SK-N-SH (cell line): ENCODE measurements at regions not wholly inside any gene's neighbourhood (a gene's known extent, or its start where the extent isn't known, plus 50 kb on each side); places are given as distances from the start of the nearest gene placed in this dataset.
A peak's percentile ranks its signal among the peaks of the same experiment; 100 is the strongest.

Source experiments
- CTCF ChIA-PET: fragments of 300-600, 350-600 bp; formaldehyde crosslinking; extraction: SDS; loops from one replicate; lab custom pipeline; 2021; lab: Yijun Ruan, JAX
- POLR2A ChIA-PET: fragments of 350-600 bp; sonication (Branson Sonifier 250); formaldehyde crosslinking; extraction: SDS; loops from one replicate; lab custom pipeline; 2020; ENCODE audit warnings: antibody characterized with exemption, inconsistent platforms; lab: Yijun Ruan, JAX
- DNase-seq: peaks from one replicate; pipeline ENCODE4 v3.0.0; 2012
- H2AFZ ChIP-seq: fragments of 200-600 bp; sonication (generic); 2 replicates; pipeline ENCODE4 v1.8.1; 2016; ENCODE audit warnings: antibody characterized with exemption, mild to moderate bottlenecking, low read depth
- H3F3A ChIP-seq: fragments of 200-600 bp; sonication (generic); replicated peaks from 2 replicates; pipeline ENCODE3; 2016; ENCODE audit warnings: antibody characterized with exemption, mild to moderate bottlenecking; ENCODE audit not compliant: insufficient read depth
- H3K27ac ChIP-seq, 2 experiments: fragments of 200-500 bp in 1 of 2; fragments of 200-600 bp in 1 of 2; sonication (Bioruptor generic) in 1 of 2; sonication (generic), shearing (Covaris generic) in 1 of 2; 2 replicates each; pipeline versions ENCODE4 v1.5.1 to v1.6.1; 2014 to 2016; ENCODE audit warnings: low read depth in 2 of 2, inconsistent platforms in 1 of 2, low read length in 1 of 2, mild to moderate bottlenecking in 1 of 2, mixed read lengths in 1 of 2
- H3K27me3 ChIP-seq: fragments of 200-600 bp; sonication (generic), shearing (Covaris generic); 2 replicates; pipeline ENCODE4 v1.6.1; 2016; ENCODE audit warnings: mixed run types; ENCODE audit not compliant: insufficient read depth
- H3K36me3 ChIP-seq, 2 experiments: fragments of 200-500 bp in 1 of 2; fragments of 200-600 bp in 1 of 2; sonication (Bioruptor generic) in 1 of 2; sonication (generic) in 1 of 2; replicated peaks in 1 of 2; 2 replicates each; pipeline versions ENCODE3 to v1.5.1; 2014 to 2016; ENCODE audit warnings: low read length in 1 of 2, mild to moderate bottlenecking in 1 of 2; ENCODE audit not compliant: insufficient read depth in 2 of 2, control insufficient read depth in 1 of 2
- H3K4me1 ChIP-seq, 2 experiments: fragments of 200-500 bp in 1 of 2; fragments of 200-600 bp in 1 of 2; sonication (Bioruptor generic) in 1 of 2; sonication (generic), shearing (Covaris generic) in 1 of 2; 2 replicates each; pipeline versions ENCODE4 v1.5.1 to v1.6.1; 2014 to 2016; ENCODE audit warnings: low read depth in 1 of 2, low read length in 1 of 2, mixed run types in 1 of 2; ENCODE audit not compliant: insufficient read depth in 2 of 2, control insufficient read depth in 1 of 2
- H3K4me2 ChIP-seq: fragments of 200-600 bp; sonication (generic), shearing (Covaris generic); 2 replicates; pipeline ENCODE4 v1.6.1; 2017; ENCODE audit warnings: mixed run types
- H3K4me3 ChIP-seq, 2 experiments: fragments of 200-500 bp in 1 of 2; fragments of 200-600 bp in 1 of 2; sonication (Bioruptor generic) in 1 of 2; sonication (generic), shearing (Covaris generic) in 1 of 2; 2 replicates each; pipeline versions ENCODE4 v1.5.1 to v1.8.1; 2014 to 2016; ENCODE audit warnings: low read depth in 2 of 2, inconsistent platforms in 1 of 2, low read length in 1 of 2, mild to moderate bottlenecking in 1 of 2, mixed read lengths in 1 of 2, moderate library complexity in 1 of 2
- H3K79me2 ChIP-seq: fragments of 200-600 bp; sonication (generic); 2 replicates; pipeline ENCODE4 v1.8.1; 2017; ENCODE audit warnings: mild to moderate bottlenecking; ENCODE audit not compliant: insufficient read depth
- H3K9ac ChIP-seq: fragments of 200-600 bp; sonication (generic); 2 replicates; pipeline ENCODE4 v1.6.1; 2017; ENCODE audit warnings: mixed run types
- H3K9me2 ChIP-seq: fragments of 200-600 bp; sonication (generic); 2 replicates; pipeline ENCODE4 v1.6.1; 2017; ENCODE audit warnings: mixed run types
- H3K9me3 ChIP-seq: fragments of 200-600 bp; sonication (generic); 2 replicates; pipeline ENCODE4 v1.6.1; 2017; ENCODE audit warnings: mixed run types, mild to moderate bottlenecking, moderate library complexity
- H4K20me1 ChIP-seq: fragments of 200-600 bp; sonication (generic); 2 replicates; pipeline ENCODE4 v1.6.1; 2017; ENCODE audit warnings: mild to moderate bottlenecking, mixed run types; ENCODE audit not compliant: insufficient read depth
- CHD2 ChIP-seq: fragments of 150-350 bp; IDR thresholded peaks from 2 replicates; pipeline ENCODE4 v1.6.1; 2018; ENCODE audit warnings: low read length; ENCODE audit not compliant: partially characterized antibody
- EP300 ChIP-seq, 2 experiments: IDR thresholded peaks; 2 replicates each; pipeline versions ENCODE4 v1.4.0 to v1.6.1; 2012; ENCODE audit warnings: borderline replicate concordance in 1 of 2, low read depth in 1 of 2, low read length in 1 of 2
- EZH2phosphoT487 ChIP-seq: fragments of 200-600 bp; sonication (generic); IDR thresholded peaks from 2 replicates; pipeline ENCODE4 v1.6.1; 2017; ENCODE audit warnings: low read depth, mixed run types, mild to moderate bottlenecking, antibody characterized with exemption, moderate library complexity, borderline replicate concordance
- FOSL2 ChIP-seq: IDR thresholded peaks from 2 replicates; pipeline ENCODE4 v1.4.0; 2012; ENCODE audit warnings: low read depth, mild to moderate bottlenecking, moderate library complexity, borderline replicate concordance
- FOXJ3 ChIP-seq: sonication (generic); formaldehyde crosslinking; IDR thresholded peaks from 2 replicates; pipeline ENCODE4 v1.5.1; 2020; ENCODE audit warnings: mild to moderate bottlenecking, missing genetic modification reagents
- FOXM1 ChIP-seq: IDR thresholded peaks from 2 replicates; pipeline ENCODE4 v1.4.0; 2012; ENCODE audit warnings: low read depth, mild to moderate bottlenecking
- GABPA ChIP-seq: IDR thresholded peaks from 2 replicates; pipeline ENCODE4 v1.4.0; 2012; ENCODE audit warnings: low read depth, mild to moderate bottlenecking
- GATA2 ChIP-seq: sonication (generic); formaldehyde crosslinking; IDR thresholded peaks from 2 replicates; pipeline ENCODE4 v1.5.0; 2020; ENCODE audit warnings: mild to moderate bottlenecking, missing genetic modification reagents
- JUND ChIP-seq: IDR thresholded peaks from 2 replicates; pipeline ENCODE4 v1.4.0; 2012
- MEF2A ChIP-seq: IDR thresholded peaks from 2 replicates; pipeline ENCODE4 v1.4.0; 2012; ENCODE audit warnings: low read depth, borderline replicate concordance
- MXI1 ChIP-seq: IDR thresholded peaks from 2 replicates; pipeline ENCODE4 v1.6.1; 2012; ENCODE audit warnings: mild to moderate bottlenecking, low read depth, low read length, improper control_type of control experiment
- NRF1 ChIP-seq: IDR thresholded peaks from 2 replicates; pipeline ENCODE4 v1.6.1; 2012; ENCODE audit warnings: low read depth, mild to moderate bottlenecking, low read length
- POLR2AphosphoS5 ChIP-seq: IDR thresholded peaks from 2 replicates; pipeline ENCODE4 v1.6.1; 2012; ENCODE audit warnings: low read depth, low read length
- RAD21 ChIP-seq: IDR thresholded peaks from 2 replicates; pipeline ENCODE4 v1.6.1; 2012; ENCODE audit warnings: mild to moderate bottlenecking, low read length
- RCOR1 ChIP-seq: fragments of 150-350 bp; IDR thresholded peaks from 2 replicates; pipeline ENCODE4 v1.6.1; 2017; ENCODE audit warnings: antibody characterized with exemption, low read length
- RFX5 ChIP-seq: IDR thresholded peaks from 2 replicates; pipeline ENCODE4 v1.6.1; 2012; ENCODE audit warnings: mild to moderate bottlenecking, improper control_type of control experiment, low read length
- RXRA ChIP-seq: IDR thresholded peaks from 2 replicates; pipeline ENCODE4 v1.4.0; 2012; ENCODE audit warnings: low read depth, mild to moderate bottlenecking, borderline replicate concordance
- SIN3A ChIP-seq: IDR thresholded peaks from 2 replicates; pipeline ENCODE4 v1.6.1; 2012; ENCODE audit warnings: low read depth, mild to moderate bottlenecking, low read length, moderate library complexity, borderline replicate concordance
- SMC3 ChIP-seq: IDR thresholded peaks from 2 replicates; pipeline ENCODE4 v1.6.1; 2012; ENCODE audit warnings: low read depth, low read length, improper control_type of control experiment
- TAF1 ChIP-seq: IDR thresholded peaks from 2 replicates; pipeline ENCODE4 v1.6.1; 2012; ENCODE audit warnings: low read depth, mild to moderate bottlenecking, low read length, moderate library complexity, borderline replicate concordance
- TCF12 ChIP-seq: IDR thresholded peaks from 2 replicates; pipeline ENCODE4 v1.4.0; 2012
- TEAD4 ChIP-seq: IDR thresholded peaks from 2 replicates; pipeline ENCODE4 v1.4.0; 2012; ENCODE audit warnings: mild to moderate bottlenecking, borderline replicate concordance; ENCODE audit not compliant: insufficient read depth
- YY1 ChIP-seq: IDR thresholded peaks from 2 replicates; pipeline ENCODE4 v1.4.0; 2012; ENCODE audit warnings: low read depth, mild to moderate bottlenecking
- WGBS: methylation state at CpG from one replicate; pipeline ENCODE4 v1.1.6; 2017; ENCODE audit warnings: low lambda C conversion rate; 5-methylcytosine and 5-hydroxymethylcytosine counted together
- TF ChIP-seq, protein P1 (sequence below): IDR thresholded peaks from 2 replicates; pipeline ENCODE4 v1.4.0; 2012; ENCODE audit warnings: low read depth, borderline replicate concordance
- TF ChIP-seq, protein P2 (sequence below): IDR thresholded peaks from 2 replicates; pipeline ENCODE4 v1.4.0; 2012; ENCODE audit warnings: low read depth, borderline replicate concordance
- TF ChIP-seq, protein P3 (sequence below): IDR thresholded peaks from 2 replicates; pipeline ENCODE4; 2012
- TF ChIP-seq, protein P4 (sequence below): fragments of 150-350 bp; IDR thresholded peaks from 2 replicates; pipeline ENCODE4 v1.6.1; 2016; ENCODE audit warnings: mild to moderate bottlenecking, low read depth, low read length
- TF ChIP-seq, protein P5 (sequence below): fragments of 200-600 bp; sonication (generic); IDR thresholded peaks from 2 replicates; pipeline ENCODE4 v1.6.1; 2017; ENCODE audit warnings: antibody characterized with exemption, mild to moderate bottlenecking, moderate library complexity

DNA sequence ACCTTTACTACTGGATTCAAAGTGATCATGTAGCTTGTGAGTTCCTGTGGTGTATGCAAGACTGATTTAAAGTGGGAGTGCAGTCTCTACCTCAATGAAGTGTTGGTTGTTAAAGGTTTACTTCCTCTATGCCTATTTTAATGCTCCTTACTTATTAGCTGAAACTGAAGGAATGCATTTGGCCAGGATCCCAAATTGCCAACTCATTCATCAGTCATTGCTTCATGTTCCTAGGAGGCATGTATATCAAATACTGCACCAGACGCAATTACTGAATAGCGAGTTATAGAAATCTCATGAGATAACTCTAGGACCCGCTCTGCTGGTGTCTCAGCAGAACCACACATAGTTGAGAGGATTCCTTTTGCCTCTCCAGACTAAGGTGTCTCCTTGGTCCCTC, 143.0 kb upstream of the RPS23 start:
- H3K9ac ChIP-seq, result no peak overlapping the region
- H3K4me1 ChIP-seq, result peaks cover 11 to 19% of the 10 kb centered on the region in 2 experiments
- no peak overlapping the region for H3K4me2 ChIP-seq
- TF ChIP-seq MEF2A, result no peak
- TF ChIP-seq EP300 (IDR thresholded peaks at IDR 0.05; ENCODE audit: borderline replicate concordance in 1 of 2, low read depth in 1 of 2, low read length in 1 of 2), result peak in 1 of 2 experiments; percentile 45; a peak in 1 of 4 replicates
- TF ChIP-seq RFX5, result no peak
- TF ChIP-seq FOSL2, result peak; percentile 59
- no peak for TF ChIP-seq SIN3A
- TF ChIP-seq, protein P1, sequence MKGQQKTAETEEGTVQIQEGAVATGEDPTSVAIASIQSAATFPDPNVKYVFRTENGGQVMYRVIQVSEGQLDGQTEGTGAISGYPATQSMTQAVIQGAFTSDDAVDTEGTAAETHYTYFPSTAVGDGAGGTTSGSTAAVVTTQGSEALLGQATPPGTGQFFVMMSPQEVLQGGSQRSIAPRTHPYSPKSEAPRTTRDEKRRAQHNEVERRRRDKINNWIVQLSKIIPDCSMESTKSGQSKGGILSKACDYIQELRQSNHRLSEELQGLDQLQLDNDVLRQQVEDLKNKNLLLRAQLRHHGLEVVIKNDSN, result no peak
- TF ChIP-seq GATA2, result no peak
- TF ChIP-seq MXI1, result no peak
- no peak for TF ChIP-seq POLR2AphosphoS5
- TF ChIP-seq RAD21, result no peak
- no peak for TF ChIP-seq FOXJ3
- peak; percentile 29 for TF ChIP-seq SMC3
- no peak for TF ChIP-seq RCOR1
- no peak for TF ChIP-seq NRF1
- TF ChIP-seq, protein P2, sequence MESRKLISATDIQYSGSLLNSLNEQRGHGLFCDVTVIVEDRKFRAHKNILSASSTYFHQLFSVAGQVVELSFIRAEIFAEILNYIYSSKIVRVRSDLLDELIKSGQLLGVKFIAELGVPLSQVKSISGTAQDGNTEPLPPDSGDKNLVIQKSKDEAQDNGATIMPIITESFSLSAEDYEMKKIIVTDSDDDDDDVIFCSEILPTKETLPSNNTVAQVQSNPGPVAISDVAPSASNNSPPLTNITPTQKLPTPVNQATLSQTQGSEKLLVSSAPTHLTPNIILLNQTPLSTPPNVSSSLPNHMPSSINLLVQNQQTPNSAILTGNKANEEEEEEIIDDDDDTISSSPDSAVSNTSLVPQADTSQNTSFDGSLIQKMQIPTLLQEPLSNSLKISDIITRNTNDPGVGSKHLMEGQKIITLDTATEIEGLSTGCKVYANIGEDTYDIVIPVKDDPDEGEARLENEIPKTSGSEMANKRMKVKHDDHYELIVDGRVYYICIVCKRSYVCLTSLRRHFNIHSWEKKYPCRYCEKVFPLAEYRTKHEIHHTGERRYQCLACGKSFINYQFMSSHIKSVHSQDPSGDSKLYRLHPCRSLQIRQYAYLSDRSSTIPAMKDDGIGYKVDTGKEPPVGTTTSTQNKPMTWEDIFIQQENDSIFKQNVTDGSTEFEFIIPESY, result no peak
- no peak for TF ChIP-seq TEAD4
- peak; percentile 51 for TF ChIP-seq JUND
- no peak for TF ChIP-seq EZH2phosphoT487
- TF ChIP-seq, protein P3, sequence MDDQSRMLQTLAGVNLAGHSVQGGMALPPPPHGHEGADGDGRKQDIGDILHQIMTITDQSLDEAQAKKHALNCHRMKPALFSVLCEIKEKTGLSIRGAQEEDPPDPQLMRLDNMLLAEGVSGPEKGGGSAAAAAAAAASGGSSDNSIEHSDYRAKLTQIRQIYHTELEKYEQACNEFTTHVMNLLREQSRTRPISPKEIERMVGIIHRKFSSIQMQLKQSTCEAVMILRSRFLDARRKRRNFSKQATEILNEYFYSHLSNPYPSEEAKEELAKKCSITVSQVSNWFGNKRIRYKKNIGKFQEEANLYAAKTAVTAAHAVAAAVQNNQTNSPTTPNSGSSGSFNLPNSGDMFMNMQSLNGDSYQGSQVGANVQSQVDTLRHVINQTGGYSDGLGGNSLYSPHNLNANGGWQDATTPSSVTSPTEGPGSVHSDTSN, result peak; percentile 71
- no peak for TF ChIP-seq CHD2
- TF ChIP-seq TAF1, result no peak
- TF ChIP-seq, protein P4, sequence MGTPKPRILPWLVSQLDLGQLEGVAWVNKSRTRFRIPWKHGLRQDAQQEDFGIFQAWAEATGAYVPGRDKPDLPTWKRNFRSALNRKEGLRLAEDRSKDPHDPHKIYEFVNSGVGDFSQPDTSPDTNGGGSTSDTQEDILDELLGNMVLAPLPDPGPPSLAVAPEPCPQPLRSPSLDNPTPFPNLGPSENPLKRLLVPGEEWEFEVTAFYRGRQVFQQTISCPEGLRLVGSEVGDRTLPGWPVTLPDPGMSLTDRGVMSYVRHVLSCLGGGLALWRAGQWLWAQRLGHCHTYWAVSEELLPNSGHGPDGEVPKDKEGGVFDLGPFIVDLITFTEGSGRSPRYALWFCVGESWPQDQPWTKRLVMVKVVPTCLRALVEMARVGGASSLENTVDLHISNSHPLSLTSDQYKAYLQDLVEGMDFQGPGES, result no peak
- TF ChIP-seq TCF12, result peak; percentile 67
- no peak for TF ChIP-seq GABPA
- TF ChIP-seq FOXM1, result no peak
- TF ChIP-seq, protein P5, sequence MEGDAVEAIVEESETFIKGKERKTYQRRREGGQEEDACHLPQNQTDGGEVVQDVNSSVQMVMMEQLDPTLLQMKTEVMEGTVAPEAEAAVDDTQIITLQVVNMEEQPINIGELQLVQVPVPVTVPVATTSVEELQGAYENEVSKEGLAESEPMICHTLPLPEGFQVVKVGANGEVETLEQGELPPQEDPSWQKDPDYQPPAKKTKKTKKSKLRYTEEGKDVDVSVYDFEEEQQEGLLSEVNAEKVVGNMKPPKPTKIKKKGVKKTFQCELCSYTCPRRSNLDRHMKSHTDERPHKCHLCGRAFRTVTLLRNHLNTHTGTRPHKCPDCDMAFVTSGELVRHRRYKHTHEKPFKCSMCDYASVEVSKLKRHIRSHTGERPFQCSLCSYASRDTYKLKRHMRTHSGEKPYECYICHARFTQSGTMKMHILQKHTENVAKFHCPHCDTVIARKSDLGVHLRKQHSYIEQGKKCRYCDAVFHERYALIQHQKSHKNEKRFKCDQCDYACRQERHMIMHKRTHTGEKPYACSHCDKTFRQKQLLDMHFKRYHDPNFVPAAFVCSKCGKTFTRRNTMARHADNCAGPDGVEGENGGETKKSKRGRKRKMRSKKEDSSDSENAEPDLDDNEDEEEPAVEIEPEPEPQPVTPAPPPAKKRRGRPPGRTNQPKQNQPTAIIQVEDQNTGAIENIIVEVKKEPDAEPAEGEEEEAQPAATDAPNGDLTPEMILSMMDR, result peak; percentile 53
- TF ChIP-seq YY1, result no peak
- TF ChIP-seq RXRA, result 0 out of 2 replicates have a peak, but pooled peaks have one; percentile 3

More for the DNA sequence above, 143.0 kb upstream of the RPS23 start:
- DNase-seq, result no peak
- Histone ChIP-seq H2AFZ (no peak overlapping the region), H3K27me3 (no peaks in the 10 kb centered on the region), H3K9me3 (no peaks in the 10 kb centered on the region), H3K27ac (peak overlapping the region; percentile 16 to 51; a peak in 3 of 4 replicates), H4K20me1 (no peaks in the 10 kb centered on the region), H3K79me2 (no peaks in the 10 kb centered on the region), H3K36me3 (no peaks in the 10 kb centered on the region), H3F3A (peaks cover 19% of the 10 kb centered on the region), H3K4me3 (no peak overlapping the region), H3K9me2 (no peaks in the 10 kb centered on the region)
- WGBS, result 38% methylated on average over 3 of the region's 3 CpGs
- POLR2A ChIA-PET, result no interaction called here
- CTCF ChIA-PET, result no interaction called here
